HUES6 (cell line): ENCODE measurements at regions not wholly inside any gene's neighbourhood (a gene's known extent, or its start where the extent isn't known, plus 50 kb on each side); places are given as distances from the start of the nearest gene placed in this dataset.

Experiments
- H3K27ac ChIP-seq: 2 replicates; pipeline ENCODE4 v1.7.0; 2013; ENCODE audit warnings: low read depth, mild to moderate bottlenecking, low read length, inconsistent platforms
- H3K27me3 ChIP-seq: 2 replicates; pipeline ENCODE4 v1.6.1; 2013; ENCODE audit warnings: low read length; ENCODE audit not compliant: control insufficient read depth, insufficient read depth
- H3K36me3 ChIP-seq: 2 replicates; pipeline ENCODE4 v1.6.1; 2013; ENCODE audit warnings: low read length; ENCODE audit not compliant: control insufficient read depth, insufficient read depth
- H3K4me1 ChIP-seq: 2 replicates; pipeline ENCODE4 v1.6.1; 2013; ENCODE audit warnings: low read length; ENCODE audit not compliant: control insufficient read depth, insufficient read depth
- H3K4me3 ChIP-seq: 2 replicates; pipeline ENCODE4 v1.5.1; 2013; ENCODE audit warnings: low read depth, low read length
- H3K9ac ChIP-seq: one replicate; pipeline ENCODE4 v1.6.1; 2013; ENCODE audit warnings: mild to moderate bottlenecking, low read length
- H3K9me3 ChIP-seq: 2 replicates; pipeline ENCODE4 v1.6.1; 2013; ENCODE audit warnings: low read depth, low read length; ENCODE audit not compliant: control insufficient read depth, insufficient read depth

DNA sequence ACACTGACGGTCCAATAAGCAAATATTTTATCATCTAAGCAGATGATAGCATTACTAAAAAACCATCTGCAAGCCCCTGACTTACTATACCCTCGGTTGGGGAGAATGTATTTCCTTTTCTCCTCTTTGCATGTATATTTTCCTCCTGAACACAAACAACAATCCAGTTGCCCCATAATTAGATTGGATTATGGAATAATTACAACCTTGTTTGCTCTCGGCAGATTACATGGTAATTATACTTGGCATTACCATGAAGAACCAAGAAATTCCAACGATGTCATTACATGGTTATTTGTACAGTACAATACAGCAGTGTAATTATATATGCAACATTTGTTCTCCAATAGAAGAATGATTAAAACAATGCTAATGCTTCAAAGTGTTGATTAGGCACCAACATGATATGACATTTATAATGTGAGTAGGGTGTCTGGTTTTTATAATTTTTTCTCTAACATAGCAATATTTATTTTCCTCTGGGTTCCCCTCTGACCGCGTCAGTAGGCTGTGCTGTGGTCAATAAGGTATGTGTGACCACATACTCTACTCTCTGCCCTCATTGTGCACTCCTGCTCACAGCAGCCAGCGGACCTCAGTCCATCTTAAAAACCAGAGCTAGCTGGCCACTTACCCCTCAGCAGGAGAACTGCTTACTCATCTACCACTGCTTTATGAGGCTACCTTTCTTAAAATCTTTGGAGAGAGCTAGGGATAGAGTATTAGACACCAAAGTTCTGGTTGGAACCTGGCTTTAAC is 176.1 kb downstream of the INSIG2 start:
- H3K36me3 ChIP-seq = no peaks in the 10 kb centered on the region
- H3K27me3 ChIP-seq = no peaks in the 10 kb centered on the region
- no peak overlapping the region for H3K4me3 ChIP-seq
- no peaks in the 10 kb centered on the region for H3K4me1 ChIP-seq
- H3K27ac ChIP-seq = no peak overlapping the region
- no peaks in the 10 kb centered on the region for H3K9me3 ChIP-seq
- H3K9ac ChIP-seq = no peak overlapping the region

GRCh38 chr2:118257696-118258095 is 169.4 kb downstream of the INSIG2 start:
- Histone ChIP-seq H3K4me3 (no peak overlapping the region), H3K27me3 (no peaks in the 10 kb centered on the region), H3K4me1 (peaks cover 17% of the 10 kb centered on the region), H3K9me3 (no peaks in the 10 kb centered on the region), H3K27ac (no peak overlapping the region), H3K9ac (no peak overlapping the region), H3K36me3 (no peaks in the 10 kb centered on the region)

GRCh38 chr2:118255771-118256372 is 167.6 kb downstream of the INSIG2 start:
- Histone ChIP-seq H3K27me3 (no peaks in the 10 kb centered on the region), H3K36me3 (no peaks in the 10 kb centered on the region), H3K4me1 (peaks cover 17% of the 10 kb centered on the region), H3K9me3 (no peaks in the 10 kb centered on the region), H3K4me3 (no peak overlapping the region), H3K9ac (no peak overlapping the region), H3K27ac (no peak overlapping the region)

DNA sequence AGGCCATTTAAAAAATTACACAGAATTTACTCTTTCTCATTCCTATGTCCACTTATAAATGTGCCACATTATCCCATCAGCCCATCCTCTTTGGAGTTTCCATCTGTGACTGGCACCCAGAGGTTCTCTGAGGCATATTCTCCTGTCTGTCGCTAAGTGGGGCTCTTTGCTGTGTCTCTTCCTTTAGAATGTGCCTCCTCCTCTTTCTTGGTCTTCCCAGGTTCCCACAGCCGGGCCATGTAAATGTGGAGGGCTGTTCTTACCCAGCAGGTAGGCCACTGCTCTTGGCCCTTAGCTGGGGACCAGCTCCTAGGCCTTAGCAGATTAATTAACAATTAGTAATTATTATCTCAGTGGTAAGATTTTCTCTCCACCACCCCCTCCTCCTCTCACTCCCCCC is 167.0 kb downstream of the INSIG2 start:
- Histone ChIP-seq H3K4me1 (peaks cover 19% of the 10 kb centered on the region), H3K27me3 (no peaks in the 10 kb centered on the region), H3K4me3 (no peak overlapping the region), H3K27ac (no peak overlapping the region), H3K36me3 (no peaks in the 10 kb centered on the region), H3K9ac (no peak overlapping the region), H3K9me3 (no peaks in the 10 kb centered on the region)

DNA sequence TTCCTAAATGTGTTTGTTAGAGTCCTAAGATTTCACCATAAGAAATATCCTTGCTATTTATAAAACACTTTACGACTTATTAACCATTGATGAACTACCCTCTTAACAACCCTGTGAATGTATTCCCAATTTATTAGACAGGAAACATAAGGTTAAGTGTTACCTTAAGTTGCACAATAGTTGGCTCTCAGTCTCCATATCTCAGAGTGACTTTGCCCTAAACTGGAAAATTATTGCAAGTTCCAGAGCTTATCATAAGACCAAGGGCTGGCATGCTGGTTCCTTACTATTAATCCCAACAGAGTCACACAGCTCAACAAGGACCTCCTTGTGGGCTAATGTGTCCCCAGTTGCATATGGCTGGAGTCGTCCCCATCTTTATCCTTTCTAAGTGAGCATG is 165.8 kb downstream of the INSIG2 start:
- no peak overlapping the region for H3K9ac ChIP-seq
- no peak overlapping the region for H3K27ac ChIP-seq
- no peak overlapping the region for H3K4me3 ChIP-seq
- H3K4me1 ChIP-seq = peaks cover 28% of the 10 kb centered on the region
- H3K36me3 ChIP-seq = no peaks in the 10 kb centered on the region
- H3K27me3 ChIP-seq = no peaks in the 10 kb centered on the region
- H3K9me3 ChIP-seq = no peaks in the 10 kb centered on the region

GRCh38 chr2:118251427-118251826 is 163.2 kb downstream of the INSIG2 start:
- Histone ChIP-seq H3K9me3 (no peaks in the 10 kb centered on the region), H3K27me3 (no peaks in the 10 kb centered on the region), H3K9ac (no peak overlapping the region), H3K36me3 (no peaks in the 10 kb centered on the region), H3K4me1 (peaks cover 29% of the 10 kb centered on the region), H3K4me3 (no peak overlapping the region), H3K27ac (no peak overlapping the region)

- no peaks in the 10 kb centered on the region for H3K9me3 ChIP-seq
- no peak overlapping the region for H3K27ac ChIP-seq
- no peaks in the 10 kb centered on the region for H3K36me3 ChIP-seq
- no peak overlapping the region for H3K4me3 ChIP-seq
- no peak overlapping the region for H3K9ac ChIP-seq
- peaks cover 19% of the 10 kb centered on the region for H3K4me1 ChIP-seq
- H3K27me3 ChIP-seq = no peaks in the 10 kb centered on the region
These were observed 162.2 kb downstream of the INSIG2 start for GRCh38 chr2:118250463-118250862.

- Histone ChIP-seq H3K9ac (no peak overlapping the region), H3K36me3 (no peaks in the 10 kb centered on the region), H3K27me3 (no peaks in the 10 kb centered on the region), H3K27ac (no peak overlapping the region), H3K4me1 (peaks cover 16% of the 10 kb centered on the region), H3K4me3 (no peak overlapping the region), H3K9me3 (no peaks in the 10 kb centered on the region)
These were observed 161.7 kb downstream of the INSIG2 start for GRCh38 chr2:118250001-118250400.

DNA sequence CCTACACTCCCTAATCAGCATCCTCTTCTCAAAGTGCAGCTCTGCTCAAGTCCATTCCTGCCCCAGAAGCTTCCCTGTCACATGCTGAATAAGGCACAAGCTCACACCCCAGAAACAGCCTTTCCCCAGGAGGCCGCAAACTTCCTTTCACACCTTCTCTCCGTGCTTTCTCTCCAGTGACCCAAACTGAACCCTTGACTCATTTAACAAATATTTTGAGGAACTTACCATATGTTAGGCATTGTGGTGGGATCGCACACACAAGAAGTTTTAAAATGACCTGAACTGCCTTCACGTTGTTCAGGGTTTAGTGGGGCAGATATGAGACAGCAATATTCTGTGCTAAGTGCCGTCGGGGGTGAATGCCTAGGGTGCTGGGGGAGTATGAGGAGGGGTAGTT is 161.3 kb downstream of the INSIG2 start:
- Histone ChIP-seq H3K9me3 (no peaks in the 10 kb centered on the region), H3K27me3 (no peaks in the 10 kb centered on the region), H3K36me3 (no peaks in the 10 kb centered on the region), H3K4me3 (no peak overlapping the region), H3K27ac (no peak overlapping the region), H3K9ac (no peak overlapping the region), H3K4me1 (peaks cover 16% of the 10 kb centered on the region)

GRCh38 chr2:118246726-118247125 is 158.5 kb downstream of the INSIG2 start:
- no peaks in the 10 kb centered on the region for H3K36me3 ChIP-seq
- no peak overlapping the region for H3K9ac ChIP-seq
- peaks cover 16% of the 10 kb centered on the region for H3K4me1 ChIP-seq
- H3K27ac ChIP-seq = no peak overlapping the region
- H3K9me3 ChIP-seq = no peaks in the 10 kb centered on the region
- H3K4me3 ChIP-seq = no peak overlapping the region
- H3K27me3 ChIP-seq = no peaks in the 10 kb centered on the region

DNA sequence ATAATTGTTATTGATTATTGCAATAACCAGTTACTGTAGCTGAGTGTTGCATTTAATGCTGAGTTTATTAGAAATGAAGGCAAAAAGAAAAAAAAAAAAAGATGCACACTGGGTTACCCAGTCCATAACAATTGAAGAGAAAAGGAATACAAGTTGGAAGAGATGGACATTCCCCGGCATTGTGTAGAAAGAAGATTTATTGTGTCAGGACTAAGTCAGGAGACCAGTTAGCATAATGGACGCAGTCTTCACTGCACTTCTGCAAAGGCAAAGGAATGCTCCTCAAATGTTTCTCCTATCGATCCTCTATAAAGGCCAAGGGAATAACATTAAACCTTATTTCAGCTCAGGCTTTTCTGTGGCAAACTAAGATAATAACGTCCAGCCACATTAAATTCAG is 157.8 kb downstream of the INSIG2 start:
- H3K36me3 ChIP-seq = no peaks in the 10 kb centered on the region
- no peaks in the 10 kb centered on the region for H3K27me3 ChIP-seq
- no peaks in the 10 kb centered on the region for H3K9me3 ChIP-seq
- H3K4me3 ChIP-seq = no peak overlapping the region
- peaks cover 16% of the 10 kb centered on the region for H3K4me1 ChIP-seq
- H3K9ac ChIP-seq = no peak overlapping the region
- no peak overlapping the region for H3K27ac ChIP-seq
